GM06990 (cell line): ENCODE measurements at regions not wholly inside any gene's neighbourhood (a gene's known extent, or its start where the extent isn't known, plus 50 kb on each side); places are given as distances from the start of the nearest gene placed in this dataset.
"Not testable (repeated sequence)": the region's sequence is repeated elsewhere in the genome, so short reads cannot be mapped to it uniquely, and the experiment has no call there.

Experiments used
- DNase-seq: peaks from one replicate; pipeline ENCODE4 v3.0.0-alpha.2; 2011; ENCODE audit not compliant: insufficient read length; ENCODE audit errors: extremely low read depth
- H3K27me3 ChIP-seq: replicated peaks from 2 replicates; pipeline ENCODE4 v1.6.0; 2011; ENCODE audit warnings: low read length; ENCODE audit not compliant: control insufficient read depth, insufficient read depth
- H3K36me3 ChIP-seq: 2 replicates; pipeline ENCODE4 v1.5.1; 2011; ENCODE audit warnings: low read length; ENCODE audit not compliant: control insufficient read depth, insufficient read depth
- H3K4me3 ChIP-seq: replicated peaks from 2 replicates; pipeline ENCODE4 v1.5.1; 2011; ENCODE audit warnings: low read depth, mild to moderate bottlenecking, control low read depth, low read length
- TF ChIP-seq, protein P1 (sequence below): IDR thresholded peaks from 2 replicates; pipeline ENCODE4 v1.5.1; 2011; ENCODE audit warnings: low read length, control low read depth, mild to moderate bottlenecking, inconsistent platforms; ENCODE audit not compliant: insufficient read depth, poor library complexity, severe bottlenecking

DNA sequence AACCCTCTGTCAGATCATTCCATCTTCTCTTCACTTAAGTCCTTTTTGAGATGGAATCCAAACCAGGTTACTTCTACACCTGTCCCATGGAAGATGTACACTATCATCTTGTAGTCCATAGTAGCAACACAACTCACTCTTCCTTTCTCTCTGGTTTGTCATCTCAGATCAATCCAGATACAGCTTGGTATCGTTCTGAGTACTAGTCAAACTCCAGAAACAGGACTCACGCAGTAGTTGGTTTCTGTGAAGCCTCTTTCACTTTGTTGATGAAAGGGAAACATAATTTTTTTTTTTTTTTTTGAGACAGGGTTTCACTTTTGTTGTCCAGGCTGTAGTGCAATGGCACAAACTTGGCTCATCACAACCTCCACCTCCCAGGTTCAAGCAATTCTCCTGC lies 484.0 kb downstream of the PRDM9 start:
- DNase-seq = no peak
- Histone ChIP-seq H3K27me3 (no peaks in the 10 kb centered on the region), H3K36me3 (no peaks in the 10 kb centered on the region), H3K4me3 (no peak overlapping the region)
- TF ChIP-seq, protein P1, sequence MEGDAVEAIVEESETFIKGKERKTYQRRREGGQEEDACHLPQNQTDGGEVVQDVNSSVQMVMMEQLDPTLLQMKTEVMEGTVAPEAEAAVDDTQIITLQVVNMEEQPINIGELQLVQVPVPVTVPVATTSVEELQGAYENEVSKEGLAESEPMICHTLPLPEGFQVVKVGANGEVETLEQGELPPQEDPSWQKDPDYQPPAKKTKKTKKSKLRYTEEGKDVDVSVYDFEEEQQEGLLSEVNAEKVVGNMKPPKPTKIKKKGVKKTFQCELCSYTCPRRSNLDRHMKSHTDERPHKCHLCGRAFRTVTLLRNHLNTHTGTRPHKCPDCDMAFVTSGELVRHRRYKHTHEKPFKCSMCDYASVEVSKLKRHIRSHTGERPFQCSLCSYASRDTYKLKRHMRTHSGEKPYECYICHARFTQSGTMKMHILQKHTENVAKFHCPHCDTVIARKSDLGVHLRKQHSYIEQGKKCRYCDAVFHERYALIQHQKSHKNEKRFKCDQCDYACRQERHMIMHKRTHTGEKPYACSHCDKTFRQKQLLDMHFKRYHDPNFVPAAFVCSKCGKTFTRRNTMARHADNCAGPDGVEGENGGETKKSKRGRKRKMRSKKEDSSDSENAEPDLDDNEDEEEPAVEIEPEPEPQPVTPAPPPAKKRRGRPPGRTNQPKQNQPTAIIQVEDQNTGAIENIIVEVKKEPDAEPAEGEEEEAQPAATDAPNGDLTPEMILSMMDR = no peak

DNA sequence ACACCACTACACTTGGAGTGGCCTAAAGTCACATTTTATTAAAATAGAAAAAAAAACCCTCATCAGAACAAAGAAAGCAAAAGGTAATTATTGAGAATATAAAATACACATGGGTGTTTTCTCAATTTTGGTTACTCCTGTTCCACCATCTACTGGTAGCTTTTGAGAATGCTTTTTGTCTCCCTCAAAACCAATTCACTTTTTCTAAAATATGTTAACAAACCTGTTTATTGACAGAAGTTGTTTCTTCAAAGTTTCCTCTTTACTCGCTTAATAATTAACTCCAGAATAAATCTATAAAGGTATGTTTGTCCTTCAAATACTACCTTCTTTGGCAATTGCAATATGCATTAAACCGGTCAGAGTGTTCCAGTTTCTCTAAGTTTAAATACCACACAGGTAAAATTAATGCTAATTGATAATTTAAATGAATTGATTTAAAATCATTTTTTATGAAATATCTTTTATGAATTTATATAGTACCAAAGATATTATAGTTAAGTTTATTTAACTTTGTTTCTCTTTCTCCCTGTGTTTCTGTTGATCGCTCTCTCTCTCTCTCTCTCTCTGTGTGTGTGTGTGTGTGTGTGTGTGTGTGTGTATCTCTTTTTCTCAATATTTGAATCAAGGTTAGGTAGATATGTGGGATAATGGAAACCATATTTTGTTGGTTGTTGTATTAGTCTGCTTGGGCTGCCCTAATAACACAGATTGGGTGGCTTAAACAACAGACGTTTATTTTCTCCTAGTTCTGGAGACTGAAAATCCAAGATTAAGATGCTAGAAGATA lies 487.4 kb downstream of the PRDM9 start:
- Histone ChIP-seq H3K4me3 (no peak overlapping the region), H3K27me3 (no peaks in the 10 kb centered on the region), H3K36me3 (no peaks in the 10 kb centered on the region)
- DNase-seq = no peak
- TF ChIP-seq, protein P1 = no peak

- Histone ChIP-seq H3K36me3 (no peaks in the 10 kb centered on the region), H3K4me3 (no peak overlapping the region), H3K27me3 (no peaks in the 10 kb centered on the region)
- DNase-seq = no peak
- TF ChIP-seq, protein P1 = no peak
Observed at GRCh38 chr5:23996525-23996924, 489.1 kb downstream of the PRDM9 start.

DNA sequence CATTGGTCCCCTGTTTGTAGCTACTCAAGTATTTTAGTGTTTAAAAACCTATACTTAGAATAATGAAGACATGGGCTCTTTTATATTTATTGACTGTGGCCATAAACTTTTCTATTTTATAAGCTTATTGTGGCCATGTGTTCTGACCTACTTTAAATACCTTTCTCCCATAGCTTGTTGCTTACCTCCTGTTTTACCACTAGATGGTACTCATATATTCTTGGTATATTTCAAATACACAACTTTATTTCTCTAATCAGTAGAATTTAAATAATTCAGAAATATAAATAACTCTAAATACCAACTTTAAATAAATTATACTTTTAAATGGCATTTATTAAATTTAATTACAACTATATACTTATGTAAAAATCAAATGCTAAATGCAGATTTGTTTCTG lies 498.0 kb downstream of the PRDM9 start:
- Histone ChIP-seq H3K36me3 (no peaks in the 10 kb centered on the region), H3K27me3 (no peaks in the 10 kb centered on the region), H3K4me3 (no peak overlapping the region)
- DNase-seq = no peak
- TF ChIP-seq, protein P1 = no peak

DNA sequence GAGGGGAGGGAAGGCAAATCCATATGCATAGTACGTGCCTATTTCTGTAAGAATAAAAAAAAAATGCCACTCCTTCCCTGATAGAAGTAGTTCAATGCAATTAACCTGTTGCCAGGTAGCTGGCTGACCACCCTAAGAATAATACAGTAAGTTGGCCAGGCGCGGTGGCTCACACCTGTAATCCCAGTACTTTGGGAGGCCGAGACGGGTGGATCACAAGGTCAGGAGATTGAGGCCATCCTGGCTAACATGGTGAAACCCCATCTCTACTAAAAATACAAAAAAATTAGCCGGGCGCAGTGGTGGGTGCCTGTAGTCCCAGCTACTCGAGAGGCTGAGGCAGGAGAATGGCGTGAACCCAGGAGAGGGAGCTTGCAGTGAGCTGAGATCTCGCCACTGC lies 510.3 kb downstream of the PRDM9 start:
- H3K36me3 ChIP-seq, DNase-seq, H3K4me3 ChIP-seq: not testable (repeated sequence)

GRCh38 chr5:24026288-24026687 lies 518.9 kb downstream of the PRDM9 start:
- no peaks in the 10 kb centered on the region for H3K36me3 ChIP-seq
- DNase-seq = no peak

More for the DNA sequence above, 510.3 kb downstream of the PRDM9 start:
- not testable (repeated sequence) for H3K27me3 ChIP-seq

More at GRCh38 chr5:24026288-24026687, 518.9 kb downstream of the PRDM9 start:
- TF ChIP-seq, protein P1 = no peak
- Histone ChIP-seq H3K27me3 (no peaks in the 10 kb centered on the region), H3K4me3 (no peak overlapping the region)
